ENCODE measurements at regions not wholly inside any gene's neighbourhood (a gene's known extent, or its start where the extent isn't known, plus 50 kb on each side); places are given as distances from the start of the nearest gene placed in this dataset.

GRCh38 chr2:48134704-48135103, 179.8 kb upstream of the FOXN2 start:
- no peak for TF ChIP-seq CTCF (conservative IDR thresholded peaks at IDR 0.05; ENCODE audit: low read length)
- TF ChIP-seq EZH2phosphoT487 (IDR thresholded peaks at IDR 0.05; ENCODE audit: borderline replicate concordance): no peak
